NCI-H1105 (cell line): ENCODE measurements at regions not wholly inside any gene's neighbourhood (a gene's known extent, or its start where the extent isn't known, plus 50 kb on each side); places are given as distances from the start of the nearest gene placed in this dataset.
"Not testable (repeated sequence)": the region's sequence is repeated elsewhere in the genome, so short reads cannot be mapped to it uniquely, and the experiment has no call there.

Experiments used
- DNase-seq: peaks from one replicate; lab custom pipeline; 2025; lab: John Stamatoyannopoulos, UW

GRCh38 chr12:25384038-25384892, 133.5 kb upstream of the KRAS start:
- DNase-seq = no peak

- no peak for DNase-seq
Measured at GRCh38 chr12:25382311-25383106, 131.8 kb upstream of the KRAS start.

- no peak for DNase-seq
Measured at GRCh38 chr12:25377469-25378177, 126.9 kb upstream of the KRAS start.

- DNase-seq = no peak
Measured at GRCh38 chr12:25376985-25377384, 126.3 kb upstream of the KRAS start.

- DNase-seq = no peak
Measured at GRCh38 chr12:25376407-25376806, 125.7 kb upstream of the KRAS start.

GRCh38 chr12:25372969-25373817, 122.5 kb upstream of the KRAS start:
- DNase-seq = no peak

- DNase-seq = no peak
Measured at GRCh38 chr12:25372002-25372401, 121.3 kb upstream of the KRAS start.

GRCh38 chr12:25368557-25368956, 117.8 kb upstream of the KRAS start:
- no peak for DNase-seq

GRCh38 chr12:25366122-25366521, 115.4 kb upstream of the KRAS start:
- no peak for DNase-seq

GRCh38 chr12:25365340-25365730, 114.6 kb upstream of the KRAS start:
- no peak for DNase-seq

GRCh38 chr12:25364529-25365339, 114.0 kb upstream of the KRAS start:
- no peak for DNase-seq

GRCh38 chr12:25362646-25363045, 111.9 kb upstream of the KRAS start:
- DNase-seq = no peak

- DNase-seq = no peak
Measured at GRCh38 chr12:25361511-25361910, 110.8 kb upstream of the KRAS start.

- DNase-seq = no peak
Measured at GRCh38 chr12:25357595-25357994, 106.9 kb upstream of the KRAS start.

- DNase-seq = not testable (repeated sequence)
Measured at GRCh38 chr12:25352942-25353341, 102.2 kb upstream of the KRAS start.

GRCh38 chr12:25352083-25352918, 101.6 kb upstream of the KRAS start:
- no peak for DNase-seq

GRCh38 chr12:25348593-25348895, 97.8 kb upstream of the KRAS start:
- no peak for DNase-seq

GRCh38 chr12:25347716-25348592, 97.2 kb upstream of the KRAS start:
- no peak for DNase-seq

- DNase-seq = not testable (repeated sequence)
Measured at GRCh38 chr12:25341877-25342276, 91.1 kb upstream of the KRAS start.
